ENCODE measurements at regions not wholly inside any gene's neighbourhood (a gene's known extent, or its start where the extent isn't known, plus 50 kb on each side); places are given as distances from the start of the nearest gene placed in this dataset.

- peaks cover 5% of the 10 kb centered on the region for H3K4me1 Mint-ChIP-seq
- no peaks in the 10 kb centered on the region for H3F3A ChIP-seq (replicated peaks; ENCODE audit: low read depth)
Observed at GRCh38 chr4:154049457-154050181, 260.7 kb upstream of the SFRP2 start.

More at GRCh38 chr4:154049457-154050181, 260.7 kb upstream of the SFRP2 start:
- TF ChIP-seq ZNF114 (CRISPR knock-in tag; IDR thresholded peaks at IDR 0.05) (no peak), JUNB (IDR thresholded peaks at IDR 0.05; ENCODE audit: unreplicated experiment) (no peak), CTCF (conservative IDR thresholded peaks at IDR 0.05; ENCODE audit: low read depth in 2 of 2) (peak; percentile 57 to 66), REST (IDR thresholded peaks at IDR 0.05; ENCODE audit: unreplicated experiment) (no peak), ZNF331 (CRISPR knock-in tag; IDR thresholded peaks at IDR 0.05; ENCODE audit: low read depth) (no peak), EZH2phosphoT487 (IDR thresholded peaks at IDR 0.05; ENCODE audit: unreplicated experiment) (no peak), CREB1 (CRISPR knock-in tag; IDR thresholded peaks at IDR 0.05; ENCODE audit: low read depth) (no peak)
- Histone ChIP-seq H3K27me3 (ENCODE audit: insufficient read depth) (0 out of 2 replicates have a peak, but pooled peaks cover 3% of the 10 kb centered on the region), H3K4me1 (ENCODE audit: insufficient read depth) (peaks cover 6% of the 10 kb centered on the region; the same call in 1 of the 2 replicates), H3K79me2 (replicated peaks; ENCODE audit: insufficient read depth) (no peaks in the 10 kb centered on the region), H2AFZ (no peak overlapping the region), H4K20me1 (replicated peaks; ENCODE audit: insufficient read depth) (no peaks in the 10 kb centered on the region), H3K27ac (ENCODE audit: low read depth) (no peak overlapping the region), H3K4me3 (no peak overlapping the region), H3K9me2 (ENCODE audit: insufficient read depth) (no peaks in the 10 kb centered on the region), H3K4me2 (no peak overlapping the region), H3K36me3 (ENCODE audit: insufficient read depth) (0 out of 2 replicates have a peak, but pooled peaks cover 10% of the 10 kb centered on the region)
- Mint-ChIP-seq H3K27me3 (ENCODE audit: insufficient read depth, low read depth, poor library complexity) (peaks cover 2% of the 10 kb centered on the region), H3K27ac (no peak overlapping the region; the same call in 1 of the 2 replicates), H3K9me3 (peaks cover 25% of the 10 kb centered on the region), H3K4me3 (no peak overlapping the region), H3K36me3 (ENCODE audit: low read depth) (peaks cover 24% of the 10 kb centered on the region)
- ATAC-seq (peak; percentile 97), DNase-seq (ENCODE audit: low spot score) (peak; percentile 73)
